ENCODE measurements at regions not wholly inside any gene's neighbourhood (a gene's known extent, or its start where the extent isn't known, plus 50 kb on each side); places are given as distances from the start of the nearest gene placed in this dataset.

DNA sequence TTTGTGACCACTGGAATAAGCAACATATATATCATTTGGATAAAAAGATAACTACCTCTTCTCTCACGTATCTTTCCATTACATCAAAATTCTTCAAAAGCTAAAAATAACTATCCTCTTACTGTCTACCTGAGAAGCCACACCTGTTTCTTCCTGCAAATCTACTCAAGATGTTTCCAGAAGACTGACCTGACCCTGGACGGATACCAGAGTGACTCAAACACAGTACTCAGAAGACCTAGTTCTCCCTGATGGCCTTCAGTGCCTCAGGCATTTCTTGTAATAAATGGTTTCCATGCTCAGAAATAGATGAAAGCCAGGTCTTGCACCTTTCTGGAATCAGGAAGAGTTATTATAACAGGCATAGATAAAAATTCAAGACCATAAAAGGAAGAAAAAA lies 245.9 kb upstream of the PIK3R1 start:
- Histone ChIP-seq H3K4me1 (ENCODE audit: control insufficient read depth, insufficient read depth, low read length) (peaks cover 5% of the 10 kb centered on the region), H3K27me3 (ENCODE audit: control insufficient read depth in 1 of 2, insufficient read depth in 2 of 2, low read length in 2 of 2) (no peaks in the 10 kb centered on the region), H3K4me3 (ENCODE audit: low read length in 2 of 2) (no peak overlapping the region), H3K9ac (ENCODE audit: low read length in 2 of 2) (no peak overlapping the region), H3K9me3 (ENCODE audit: control insufficient read depth in 2 of 2, low read length in 2 of 2) (no peaks in the 10 kb centered on the region), H3K27ac (ENCODE audit: low read length) (no peak overlapping the region), H3K36me3 (ENCODE audit: control insufficient read depth in 2 of 2, insufficient read depth in 2 of 2, low read length in 2 of 2) (no peaks in the 10 kb centered on the region)

DNA sequence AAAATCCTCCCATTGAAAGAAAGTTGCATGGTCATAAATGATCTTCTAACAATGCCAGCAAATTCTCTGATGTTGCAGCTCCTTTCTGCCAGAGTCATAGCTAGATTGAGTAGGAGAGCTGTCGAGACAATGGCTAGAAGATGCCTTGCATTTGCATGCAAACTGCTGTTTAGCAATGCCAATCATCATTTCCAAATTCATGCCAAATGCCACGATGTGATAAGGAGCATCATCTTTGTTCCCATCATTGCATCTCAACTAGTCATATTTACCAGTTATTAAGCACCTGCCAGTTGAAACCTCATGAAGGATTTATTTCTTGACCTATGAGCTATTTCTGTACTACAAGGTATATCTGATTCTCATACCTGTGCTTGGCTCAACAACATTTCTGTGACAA lies 246.4 kb upstream of the PIK3R1 start:
- Histone ChIP-seq H3K36me3 (ENCODE audit: control insufficient read depth in 2 of 2, insufficient read depth in 2 of 2, low read length in 2 of 2) (no peaks in the 10 kb centered on the region), H3K27me3 (ENCODE audit: control insufficient read depth in 1 of 2, insufficient read depth in 2 of 2, low read length in 2 of 2) (no peaks in the 10 kb centered on the region), H3K9ac (ENCODE audit: low read length in 2 of 2) (no peak overlapping the region), H3K9me3 (ENCODE audit: control insufficient read depth in 2 of 2, low read length in 2 of 2) (no peaks in the 10 kb centered on the region), H3K4me3 (ENCODE audit: low read length in 2 of 2) (no peak overlapping the region), H3K27ac (ENCODE audit: low read length) (no peak overlapping the region), H3K4me1 (ENCODE audit: control insufficient read depth, insufficient read depth, low read length) (peaks cover 5% of the 10 kb centered on the region)

DNA sequence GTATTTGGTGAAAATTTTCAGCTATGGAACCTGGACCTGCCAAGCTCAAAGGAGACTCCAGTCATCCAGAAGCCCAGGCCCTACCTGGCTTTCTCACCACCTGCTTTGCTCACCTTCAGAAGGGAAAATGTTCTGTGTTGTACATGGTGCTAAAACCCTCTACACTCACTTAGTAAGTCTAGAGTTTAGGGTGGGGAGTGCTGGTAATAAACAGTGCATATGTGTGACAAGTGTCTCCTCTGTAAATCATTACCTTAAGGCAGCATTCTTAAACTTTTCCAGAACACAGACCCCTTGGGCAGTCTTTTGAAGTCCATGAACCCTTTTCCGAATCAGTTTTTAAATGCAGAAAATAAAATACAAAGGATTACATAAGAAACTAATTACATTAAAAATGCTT lies 248.8 kb upstream of the PIK3R1 start:
- H3K4me1 ChIP-seq (ENCODE audit: control insufficient read depth, insufficient read depth, low read length) = peaks cover 5% of the 10 kb centered on the region
- no peaks in the 10 kb centered on the region for H3K9me3 ChIP-seq (ENCODE audit: control insufficient read depth in 2 of 2, low read length in 2 of 2)
- H3K9ac ChIP-seq (ENCODE audit: low read length in 2 of 2) = no peak overlapping the region
- H3K27me3 ChIP-seq (ENCODE audit: control insufficient read depth in 1 of 2, insufficient read depth in 2 of 2, low read length in 2 of 2) = no peaks in the 10 kb centered on the region
- no peak overlapping the region for H3K27ac ChIP-seq (ENCODE audit: low read length)
- no peak overlapping the region for H3K4me3 ChIP-seq (ENCODE audit: low read length in 2 of 2)
- no peaks in the 10 kb centered on the region for H3K36me3 ChIP-seq (ENCODE audit: control insufficient read depth in 2 of 2, insufficient read depth in 2 of 2, low read length in 2 of 2)

DNA sequence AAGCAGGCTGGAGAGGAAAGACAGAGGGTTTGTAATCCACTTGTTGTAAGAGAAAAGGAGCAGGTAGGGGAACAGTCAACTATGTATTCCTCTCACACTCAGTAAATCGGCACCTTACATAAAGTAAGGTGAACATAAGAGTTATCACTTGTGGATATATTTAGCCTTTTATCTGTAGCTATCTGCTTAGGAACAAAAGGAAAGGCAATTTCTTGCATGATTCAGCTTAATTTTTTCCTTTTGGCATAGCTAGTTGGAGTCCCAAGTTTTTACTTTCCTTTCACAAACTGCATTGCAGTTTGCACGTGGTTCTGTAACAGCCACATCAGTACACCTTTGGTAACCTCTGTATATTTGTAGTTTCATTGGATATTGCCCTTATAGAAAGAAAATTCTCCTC lies 250.9 kb upstream of the PIK3R1 start:
- Histone ChIP-seq H3K4me1 (ENCODE audit: control insufficient read depth, insufficient read depth, low read length) (no peaks in the 10 kb centered on the region), H3K9me3 (ENCODE audit: control insufficient read depth in 2 of 2, low read length in 2 of 2) (no peaks in the 10 kb centered on the region), H3K27me3 (ENCODE audit: control insufficient read depth in 1 of 2, insufficient read depth in 2 of 2, low read length in 2 of 2) (no peaks in the 10 kb centered on the region), H3K36me3 (ENCODE audit: control insufficient read depth in 2 of 2, insufficient read depth in 2 of 2, low read length in 2 of 2) (no peaks in the 10 kb centered on the region), H3K9ac (ENCODE audit: low read length in 2 of 2) (no peak overlapping the region), H3K27ac (ENCODE audit: low read length) (no peak overlapping the region), H3K4me3 (ENCODE audit: low read length in 2 of 2) (no peak overlapping the region)

DNA sequence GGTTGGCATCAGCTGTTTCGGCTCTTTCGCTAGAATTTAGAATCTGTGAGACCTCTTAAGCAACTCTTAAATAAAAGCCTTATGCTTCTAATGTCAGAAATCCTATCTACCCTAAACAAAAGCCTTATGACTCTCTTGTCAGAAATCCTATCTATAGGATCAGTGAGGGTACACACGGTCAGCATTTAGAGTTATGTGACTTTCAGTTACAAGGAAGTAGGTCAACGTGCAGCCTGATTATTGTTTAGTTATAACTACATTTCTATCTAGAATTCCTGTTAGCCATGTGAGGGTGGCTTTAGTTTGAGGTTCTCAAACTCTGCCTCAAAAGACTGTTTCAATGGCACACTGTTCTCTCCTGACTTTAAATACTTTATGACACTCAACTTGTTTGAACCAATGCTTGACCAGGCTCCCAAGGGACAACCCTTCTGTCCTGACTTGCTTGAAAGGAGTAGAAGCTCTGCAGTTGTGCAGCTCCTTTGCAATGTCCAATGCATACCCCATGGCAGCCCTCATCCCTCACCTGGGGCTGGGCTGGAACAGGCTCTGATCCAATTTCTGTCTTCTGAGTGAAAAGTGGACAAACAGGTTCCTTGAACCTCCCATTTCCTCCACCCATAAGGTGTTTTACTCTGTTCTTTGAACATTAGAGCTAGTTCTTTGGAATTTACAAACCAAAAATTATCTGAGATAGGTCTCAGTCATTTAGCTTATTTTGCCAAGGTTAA lies 251.6 kb upstream of the PIK3R1 start:
- Histone ChIP-seq H3K27ac (ENCODE audit: low read length) (no peak overlapping the region), H3K4me1 (ENCODE audit: control insufficient read depth, insufficient read depth, low read length) (no peaks in the 10 kb centered on the region), H3K36me3 (ENCODE audit: control insufficient read depth in 2 of 2, insufficient read depth in 2 of 2, low read length in 2 of 2) (no peaks in the 10 kb centered on the region), H3K4me3 (ENCODE audit: low read length in 2 of 2) (no peak overlapping the region), H3K9ac (ENCODE audit: low read length in 2 of 2) (no peak overlapping the region), H3K9me3 (ENCODE audit: control insufficient read depth in 2 of 2, low read length in 2 of 2) (no peaks in the 10 kb centered on the region), H3K27me3 (ENCODE audit: control insufficient read depth in 1 of 2, insufficient read depth in 2 of 2, low read length in 2 of 2) (no peaks in the 10 kb centered on the region)

DNA sequence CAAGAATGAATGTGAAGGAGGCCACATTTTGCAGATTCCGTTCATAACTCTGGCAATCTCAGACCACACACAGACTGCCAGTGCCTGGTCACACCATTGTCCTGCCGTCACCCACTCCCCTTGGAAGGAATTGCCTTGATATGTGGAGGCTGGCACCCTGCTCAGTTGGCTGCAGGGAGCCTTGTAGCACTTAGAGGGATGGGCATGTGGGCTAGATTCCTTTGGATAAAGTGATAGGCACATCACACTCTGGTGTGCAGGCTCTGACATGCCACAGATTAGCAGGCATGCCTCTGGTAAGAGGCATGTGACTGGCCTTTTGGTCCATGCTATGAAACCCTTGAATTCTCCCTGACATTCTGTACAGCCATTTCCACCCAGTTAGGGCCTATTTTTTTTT lies 254.6 kb upstream of the PIK3R1 start:
- no peaks in the 10 kb centered on the region for H3K4me1 ChIP-seq (ENCODE audit: control insufficient read depth, insufficient read depth, low read length)
- no peaks in the 10 kb centered on the region for H3K27me3 ChIP-seq (ENCODE audit: control insufficient read depth in 1 of 2, insufficient read depth in 2 of 2, low read length in 2 of 2)
- H3K9me3 ChIP-seq (ENCODE audit: control insufficient read depth in 2 of 2, low read length in 2 of 2) = no peaks in the 10 kb centered on the region
- H3K27ac ChIP-seq (ENCODE audit: low read length) = no peak overlapping the region
- no peak overlapping the region for H3K4me3 ChIP-seq (ENCODE audit: low read length in 2 of 2)
- no peaks in the 10 kb centered on the region for H3K36me3 ChIP-seq (ENCODE audit: control insufficient read depth in 2 of 2, insufficient read depth in 2 of 2, low read length in 2 of 2)
- H3K9ac ChIP-seq (ENCODE audit: low read length in 2 of 2) = no peak overlapping the region

DNA sequence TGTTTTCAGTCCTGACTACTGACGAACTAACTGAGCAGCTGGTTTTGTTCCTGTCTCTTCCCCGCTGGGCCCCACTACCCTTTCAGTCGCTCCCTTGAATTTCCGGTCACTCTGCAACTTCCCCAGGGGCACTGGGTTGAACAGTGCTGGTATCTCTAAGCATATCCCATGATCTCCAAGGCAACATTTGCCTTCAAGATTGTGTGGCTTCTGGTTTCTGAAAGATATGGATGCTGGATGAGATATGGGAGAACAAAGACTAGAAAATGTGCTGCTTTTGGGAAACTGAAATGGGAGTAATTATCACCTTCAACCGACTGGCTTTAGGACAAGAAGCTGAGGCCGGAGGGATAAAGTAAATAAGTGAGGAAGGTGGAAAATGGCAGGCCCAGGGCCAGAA lies 258.2 kb upstream of the PIK3R1 start:
- H3K4me1 ChIP-seq (ENCODE audit: control insufficient read depth, insufficient read depth, low read length) = no peaks in the 10 kb centered on the region

DNA sequence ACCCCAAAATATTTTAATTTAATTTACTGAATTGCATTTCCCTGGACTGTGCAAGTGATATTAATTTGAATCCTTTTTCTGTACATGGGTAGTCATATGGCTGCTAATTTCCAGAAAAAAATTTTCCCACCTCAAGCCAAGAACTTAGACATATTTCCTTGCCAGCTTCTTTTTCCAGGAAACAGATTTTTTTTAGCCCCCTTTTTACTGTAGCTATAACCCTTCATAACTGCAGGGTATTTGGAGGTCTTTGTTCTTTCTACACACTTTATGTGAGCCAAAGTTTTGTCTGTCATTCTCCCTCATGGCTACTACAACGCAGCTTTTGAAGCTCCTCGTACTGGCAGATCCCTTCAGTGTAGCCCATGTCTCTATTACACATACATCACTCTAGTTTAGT lies 261.2 kb upstream of the PIK3R1 start:
- Histone ChIP-seq H3K4me3 (ENCODE audit: low read length in 2 of 2) (no peak overlapping the region), H3K9me3 (ENCODE audit: control insufficient read depth in 2 of 2, low read length in 2 of 2) (no peaks in the 10 kb centered on the region), H3K27ac (ENCODE audit: low read length) (no peak overlapping the region), H3K4me1 (ENCODE audit: control insufficient read depth, insufficient read depth, low read length) (no peaks in the 10 kb centered on the region), H3K9ac (ENCODE audit: low read length in 2 of 2) (no peak overlapping the region), H3K36me3 (ENCODE audit: control insufficient read depth in 2 of 2, insufficient read depth in 2 of 2, low read length in 2 of 2) (no peaks in the 10 kb centered on the region), H3K27me3 (ENCODE audit: control insufficient read depth in 1 of 2, insufficient read depth in 2 of 2, low read length in 2 of 2) (no peaks in the 10 kb centered on the region)

More for the DNA sequence above, 258.2 kb upstream of the PIK3R1 start:
- Histone ChIP-seq H3K27ac (ENCODE audit: low read length) (no peak overlapping the region), H3K9ac (ENCODE audit: low read length in 2 of 2) (no peak overlapping the region), H3K27me3 (ENCODE audit: control insufficient read depth in 1 of 2, insufficient read depth in 2 of 2, low read length in 2 of 2) (no peaks in the 10 kb centered on the region), H3K9me3 (ENCODE audit: control insufficient read depth in 2 of 2, low read length in 2 of 2) (no peaks in the 10 kb centered on the region), H3K36me3 (ENCODE audit: control insufficient read depth in 2 of 2, insufficient read depth in 2 of 2, low read length in 2 of 2) (no peaks in the 10 kb centered on the region), H3K4me3 (ENCODE audit: low read length in 2 of 2) (no peak overlapping the region)

DNA sequence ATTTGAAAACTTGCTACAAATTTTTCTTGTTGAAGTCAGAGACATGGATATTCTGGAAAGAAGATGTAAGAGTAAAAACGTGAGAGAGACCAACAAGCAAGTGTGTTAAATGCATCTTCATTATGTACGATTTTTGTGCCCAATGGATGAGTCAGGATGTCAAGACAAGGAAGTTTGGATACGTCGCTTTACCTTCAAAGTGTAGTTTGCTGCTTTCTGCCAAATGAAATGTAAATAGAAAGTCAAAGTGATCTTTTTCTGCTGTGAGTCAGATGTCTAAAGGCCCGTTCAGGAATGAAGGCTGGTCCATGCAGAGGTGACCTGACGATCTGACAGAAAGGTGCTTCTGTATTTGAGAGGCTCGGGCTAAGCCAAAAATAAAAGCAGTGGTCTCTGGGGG lies 273.1 kb upstream of the PIK3R1 start:
- no peaks in the 10 kb centered on the region for H3K4me1 ChIP-seq (ENCODE audit: control insufficient read depth, insufficient read depth, low read length)
- H3K27ac ChIP-seq (ENCODE audit: low read length) = no peak overlapping the region
- H3K9ac ChIP-seq (ENCODE audit: low read length in 2 of 2) = no peak overlapping the region
- H3K4me3 ChIP-seq (ENCODE audit: low read length in 2 of 2) = no peak overlapping the region
- H3K9me3 ChIP-seq (ENCODE audit: control insufficient read depth in 2 of 2, low read length in 2 of 2) = no peaks in the 10 kb centered on the region
- no peaks in the 10 kb centered on the region for H3K36me3 ChIP-seq (ENCODE audit: control insufficient read depth in 2 of 2, insufficient read depth in 2 of 2, low read length in 2 of 2)
- H3K27me3 ChIP-seq (ENCODE audit: control insufficient read depth in 1 of 2, insufficient read depth in 2 of 2, low read length in 2 of 2) = no peaks in the 10 kb centered on the region

DNA sequence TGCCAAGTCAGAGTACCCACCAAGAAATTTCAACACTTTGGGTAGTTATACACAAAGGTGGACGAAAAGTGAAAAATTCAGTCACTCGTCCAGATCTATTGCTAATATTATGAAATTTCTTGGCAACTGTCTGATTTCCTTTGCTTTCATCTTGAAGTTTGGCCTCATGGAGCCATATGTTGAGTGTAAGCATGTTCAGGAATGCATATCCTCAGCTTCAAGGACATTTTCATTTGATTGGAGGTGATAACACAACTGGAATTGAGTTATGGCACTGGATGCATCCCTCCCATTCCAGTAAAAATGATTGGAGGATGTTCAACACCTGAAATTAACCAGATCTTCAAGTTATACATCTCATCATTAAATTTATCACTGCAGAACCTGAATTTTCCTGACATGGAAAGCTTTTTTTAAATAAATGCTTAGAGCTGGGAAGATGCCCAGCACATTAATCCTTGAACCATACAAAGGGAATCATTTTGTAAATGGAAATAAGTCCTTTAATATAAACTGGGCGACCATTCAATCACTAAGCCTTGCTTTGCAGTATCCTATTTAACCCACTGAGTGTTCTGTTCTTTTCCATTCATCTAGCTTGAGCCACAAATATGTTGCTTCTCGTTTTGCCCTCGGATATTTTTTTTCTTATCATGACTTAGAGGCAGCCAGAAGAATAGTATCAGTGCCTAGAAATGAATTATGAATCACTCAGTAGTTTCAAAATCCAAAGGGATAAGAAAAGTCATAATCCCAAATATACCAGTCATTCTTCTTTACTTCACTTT lies 273.7 kb upstream of the PIK3R1 start:
- no peaks in the 10 kb centered on the region for H3K4me1 ChIP-seq (ENCODE audit: control insufficient read depth, insufficient read depth, low read length)
- H3K36me3 ChIP-seq (ENCODE audit: control insufficient read depth in 2 of 2, insufficient read depth in 2 of 2, low read length in 2 of 2) = no peaks in the 10 kb centered on the region
- no peak overlapping the region for H3K27ac ChIP-seq (ENCODE audit: low read length)
- H3K9me3 ChIP-seq (ENCODE audit: control insufficient read depth in 2 of 2, low read length in 2 of 2) = no peaks in the 10 kb centered on the region
- H3K9ac ChIP-seq (ENCODE audit: low read length in 2 of 2) = no peak overlapping the region
- no peaks in the 10 kb centered on the region for H3K27me3 ChIP-seq (ENCODE audit: control insufficient read depth in 1 of 2, insufficient read depth in 2 of 2, low read length in 2 of 2)
- no peak overlapping the region for H3K4me3 ChIP-seq (ENCODE audit: low read length in 2 of 2)

DNA sequence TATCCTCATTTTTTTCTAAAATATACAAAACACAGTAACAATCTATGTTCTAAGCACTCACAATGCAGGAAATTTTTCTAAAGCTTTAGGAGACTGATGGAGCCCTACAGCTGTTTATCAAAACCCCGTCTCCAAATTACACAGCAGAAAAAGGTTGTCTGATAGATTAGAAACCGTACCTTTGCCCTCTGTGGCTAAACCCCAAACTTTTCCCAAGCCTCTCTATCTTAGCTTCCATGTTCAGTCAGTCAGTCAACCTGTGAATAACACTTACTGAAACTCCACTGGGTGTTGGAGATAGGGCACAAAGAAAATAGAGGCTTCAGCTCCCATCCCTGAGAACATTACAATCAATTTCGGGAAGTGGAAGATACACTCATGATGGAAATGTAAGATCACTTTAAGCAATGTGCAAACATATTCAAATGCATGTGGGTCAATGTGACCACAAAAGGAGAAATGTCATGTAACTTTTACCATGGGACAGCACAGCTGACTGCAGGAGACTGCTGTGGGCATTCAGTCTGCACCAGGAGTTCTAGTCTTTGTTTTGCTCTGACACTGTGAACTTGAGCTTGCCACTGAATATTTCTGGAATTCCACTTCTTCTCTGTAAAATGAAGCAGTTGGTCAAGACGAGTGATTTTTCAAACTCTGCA lies 279.5 kb upstream of the PIK3R1 start:
- Histone ChIP-seq H3K4me3 (ENCODE audit: low read length in 2 of 2) (no peak overlapping the region), H3K4me1 (ENCODE audit: control insufficient read depth, insufficient read depth, low read length) (no peaks in the 10 kb centered on the region), H3K9me3 (ENCODE audit: control insufficient read depth in 2 of 2, low read length in 2 of 2) (peaks cover 0 to 3% of the 10 kb centered on the region in 2 donors), H3K27ac (ENCODE audit: low read length) (no peak overlapping the region), H3K27me3 (ENCODE audit: control insufficient read depth in 1 of 2, insufficient read depth in 2 of 2, low read length in 2 of 2) (no peaks in the 10 kb centered on the region), H3K9ac (ENCODE audit: low read length in 2 of 2) (no peak overlapping the region), H3K36me3 (ENCODE audit: control insufficient read depth in 2 of 2, insufficient read depth in 2 of 2, low read length in 2 of 2) (no peaks in the 10 kb centered on the region)

All from stomach smooth muscle (tissue), 2 donors.